ENCODE measurements at regions not wholly inside any gene's neighbourhood (a gene's known extent, or its start where the extent isn't known, plus 50 kb on each side); places are given as distances from the start of the nearest gene placed in this dataset.

DNA sequence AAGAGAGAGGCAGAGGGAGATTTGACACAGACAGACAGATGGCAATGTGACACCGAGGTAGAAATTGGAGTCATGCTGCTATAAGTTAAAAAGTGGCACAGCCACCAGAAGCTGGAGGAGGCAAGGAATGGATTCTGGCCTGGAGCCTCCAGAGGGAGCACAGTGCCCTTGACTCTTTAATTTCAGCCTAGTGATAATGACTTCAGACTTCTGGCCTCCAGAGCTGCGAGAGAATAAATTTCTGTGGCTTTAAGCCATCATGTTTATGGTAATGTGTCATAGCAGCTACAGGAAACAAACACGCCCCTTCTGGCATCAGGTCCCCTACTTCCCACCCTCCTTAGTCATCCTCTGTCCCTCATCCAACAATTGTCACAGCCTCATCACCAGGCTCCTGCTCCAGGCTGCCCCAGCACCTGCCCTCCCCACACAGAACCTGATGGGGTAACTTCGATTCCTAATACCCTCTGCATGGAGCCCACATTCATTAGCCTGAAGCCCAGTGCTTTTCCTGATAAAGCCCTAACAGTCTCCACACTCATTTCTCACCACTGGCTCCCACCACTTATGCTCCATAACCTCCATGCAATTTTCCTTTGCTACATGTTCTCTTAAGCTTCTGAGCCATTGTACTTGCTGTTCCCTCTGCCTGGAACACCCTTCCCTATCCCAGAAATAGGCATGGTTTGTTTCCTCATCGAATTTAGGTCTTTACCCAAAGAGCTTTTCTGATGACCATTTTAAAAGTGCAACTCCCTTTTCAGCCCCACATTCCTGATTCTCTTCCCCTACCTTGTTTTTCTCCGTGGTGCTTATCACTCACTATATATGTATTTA lies 69.7 kb upstream of the TOX2 start:
- Histone ChIP-seq H3K27ac (ENCODE audit: low read length) (no peak overlapping the region), H3K4me3 (ENCODE audit: low read length) (no peak overlapping the region), H3K27me3 (ENCODE audit: control insufficient read depth, insufficient read depth, low read length) (no peaks in the 10 kb centered on the region), H3K4me1 (ENCODE audit: control insufficient read depth, insufficient read depth, low read length) (peaks cover 5% of the 10 kb centered on the region), H3K9me3 (ENCODE audit: control insufficient read depth, insufficient read depth, low read length) (no peaks in the 10 kb centered on the region), H3K36me3 (ENCODE audit: control insufficient read depth, insufficient read depth, low read length) (no peaks in the 10 kb centered on the region)
- H3K36me3 Mint-ChIP-seq = no peaks in the 10 kb centered on the region
- H3K27me3 Mint-ChIP-seq (ENCODE audit: low read depth in 2 of 2) = peaks cover 43 to 56% of the 10 kb centered on the region in 2 donors
- H3K9me3 Mint-ChIP-seq = no peaks in the 10 kb centered on the region
- no peak for DNase-seq
- H3K27ac Mint-ChIP-seq = no peak overlapping the region
- H3K4me3 Mint-ChIP-seq = no peak overlapping the region
- TF ChIP-seq, protein P1, sequence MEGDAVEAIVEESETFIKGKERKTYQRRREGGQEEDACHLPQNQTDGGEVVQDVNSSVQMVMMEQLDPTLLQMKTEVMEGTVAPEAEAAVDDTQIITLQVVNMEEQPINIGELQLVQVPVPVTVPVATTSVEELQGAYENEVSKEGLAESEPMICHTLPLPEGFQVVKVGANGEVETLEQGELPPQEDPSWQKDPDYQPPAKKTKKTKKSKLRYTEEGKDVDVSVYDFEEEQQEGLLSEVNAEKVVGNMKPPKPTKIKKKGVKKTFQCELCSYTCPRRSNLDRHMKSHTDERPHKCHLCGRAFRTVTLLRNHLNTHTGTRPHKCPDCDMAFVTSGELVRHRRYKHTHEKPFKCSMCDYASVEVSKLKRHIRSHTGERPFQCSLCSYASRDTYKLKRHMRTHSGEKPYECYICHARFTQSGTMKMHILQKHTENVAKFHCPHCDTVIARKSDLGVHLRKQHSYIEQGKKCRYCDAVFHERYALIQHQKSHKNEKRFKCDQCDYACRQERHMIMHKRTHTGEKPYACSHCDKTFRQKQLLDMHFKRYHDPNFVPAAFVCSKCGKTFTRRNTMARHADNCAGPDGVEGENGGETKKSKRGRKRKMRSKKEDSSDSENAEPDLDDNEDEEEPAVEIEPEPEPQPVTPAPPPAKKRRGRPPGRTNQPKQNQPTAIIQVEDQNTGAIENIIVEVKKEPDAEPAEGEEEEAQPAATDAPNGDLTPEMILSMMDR (IDR thresholded peaks at IDR 0.05) = no peak
- WGBS (ENCODE audit: insufficient coverage) = 57% methylated on average over 5 of the region's 6 CpGs
- peaks cover 6 to 19% of the 10 kb centered on the region in 2 donors for H3K4me1 Mint-ChIP-seq
- intact Hi-C loops (cut with micrococcal nuclease) = no loop called here
- ATAC-seq = no peak

DNA sequence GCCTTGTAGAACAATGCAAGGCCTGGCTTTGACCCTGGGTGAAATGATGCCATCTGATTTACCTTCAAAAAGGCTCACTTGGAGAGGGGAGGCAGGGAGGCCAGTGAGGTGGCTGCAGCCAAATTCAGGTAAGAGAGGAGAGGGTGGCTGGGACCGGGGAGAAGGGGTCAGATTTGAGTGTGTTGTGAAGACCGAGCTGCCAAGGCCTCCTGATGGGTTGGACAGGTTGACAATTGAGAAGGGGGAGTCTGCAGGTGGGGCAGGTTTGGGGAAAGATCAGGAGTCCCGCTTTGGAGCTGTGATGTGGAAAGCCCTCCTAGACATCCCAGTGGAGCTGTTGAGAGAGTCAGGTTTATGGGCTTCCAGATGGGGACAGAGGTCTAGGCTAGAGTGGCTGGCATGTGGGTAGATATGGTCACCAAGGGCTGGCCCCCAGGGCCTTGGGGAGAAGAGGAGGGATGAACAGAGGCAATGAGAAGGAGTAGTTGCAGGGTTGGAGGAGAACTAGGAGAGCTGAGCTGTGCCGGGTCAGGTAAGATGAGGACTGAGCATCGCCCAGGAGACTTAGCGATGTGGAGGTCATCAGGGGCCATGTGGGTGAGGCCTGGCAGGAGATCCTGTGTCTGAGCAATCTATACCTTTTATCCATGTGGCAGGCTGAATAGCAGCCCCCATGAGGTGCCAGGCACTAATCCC lies 70.5 kb upstream of the TOX2 start:
- no peak for ATAC-seq
- TF ChIP-seq, protein P1 (IDR thresholded peaks at IDR 0.05) = no peak
- Histone ChIP-seq H3K4me3 (ENCODE audit: low read length) (no peak overlapping the region), H3K36me3 (ENCODE audit: control insufficient read depth, insufficient read depth, low read length) (no peaks in the 10 kb centered on the region), H3K4me1 (ENCODE audit: control insufficient read depth, insufficient read depth, low read length) (peaks cover 5% of the 10 kb centered on the region), H3K9me3 (ENCODE audit: control insufficient read depth, insufficient read depth, low read length) (no peaks in the 10 kb centered on the region), H3K27me3 (ENCODE audit: control insufficient read depth, insufficient read depth, low read length) (no peaks in the 10 kb centered on the region), H3K27ac (ENCODE audit: low read length) (no peak overlapping the region)
- Mint-ChIP-seq H3K4me1 (peaks cover 6 to 19% of the 10 kb centered on the region in 2 donors), H3K27me3 (ENCODE audit: low read depth in 2 of 2) (peaks cover 50 to 60% of the 10 kb centered on the region in 2 donors), H3K9me3 (no peaks in the 10 kb centered on the region), H3K36me3 (no peaks in the 10 kb centered on the region), H3K4me3 (no peak overlapping the region), H3K27ac (no peak overlapping the region)
- intact Hi-C loops (cut with micrococcal nuclease) = no loop called here
- WGBS (ENCODE audit: insufficient coverage) = 96% methylated on average over 6 of the region's 6 CpGs
- DNase-seq = no peak

DNA sequence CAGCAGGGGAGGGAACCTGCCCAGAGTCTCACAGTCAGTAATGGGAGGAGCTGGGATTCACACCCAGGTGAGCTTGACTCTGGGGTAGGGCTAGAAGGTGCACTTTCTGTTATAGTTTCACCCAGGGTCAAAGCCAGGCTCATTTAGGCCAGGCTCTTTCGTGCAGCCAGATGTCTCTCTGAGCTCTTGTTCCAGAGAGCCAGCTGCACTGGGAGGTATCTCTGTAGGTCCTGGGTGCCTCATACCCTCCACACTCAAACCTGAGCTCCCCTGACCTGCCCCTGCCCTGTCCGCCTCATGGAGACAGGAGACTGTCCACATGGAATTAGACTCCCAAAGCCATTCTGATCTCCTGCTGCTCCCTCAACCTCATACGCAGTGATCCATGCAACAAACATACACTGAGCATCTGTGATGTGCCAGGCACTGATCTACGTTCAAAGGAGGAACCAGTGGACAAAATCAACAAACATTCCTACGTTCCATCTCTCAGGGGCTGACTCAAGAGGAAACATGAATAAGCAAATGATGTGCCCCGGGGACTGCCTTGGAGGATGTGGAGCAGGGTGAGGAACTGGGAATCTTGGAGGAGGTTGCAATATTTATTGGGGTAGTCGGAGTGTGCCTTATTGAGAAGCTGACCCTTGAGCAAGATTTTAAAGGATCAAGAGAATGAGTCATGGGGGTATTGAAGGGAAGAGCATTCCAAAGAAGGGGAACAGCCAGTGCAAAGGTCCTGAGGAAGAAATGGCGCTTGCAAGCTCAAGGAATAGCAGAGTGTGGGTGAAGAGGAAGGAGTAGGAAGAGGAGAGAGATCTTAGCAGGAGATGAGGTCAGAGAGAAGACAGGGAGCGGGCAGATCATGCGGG lies 71.3 kb upstream of the TOX2 start:
- no peak overlapping the region for H3K4me3 Mint-ChIP-seq
- Histone ChIP-seq H3K9me3 (ENCODE audit: control insufficient read depth, insufficient read depth, low read length) (no peaks in the 10 kb centered on the region), H3K36me3 (ENCODE audit: control insufficient read depth, insufficient read depth, low read length) (no peaks in the 10 kb centered on the region), H3K27ac (ENCODE audit: low read length) (no peak overlapping the region), H3K27me3 (ENCODE audit: control insufficient read depth, insufficient read depth, low read length) (no peaks in the 10 kb centered on the region), H3K4me1 (ENCODE audit: control insufficient read depth, insufficient read depth, low read length) (peaks cover 11% of the 10 kb centered on the region), H3K4me3 (ENCODE audit: low read length) (no peak overlapping the region)
- TF ChIP-seq, protein P1 (IDR thresholded peaks at IDR 0.05) = no peak
- no peaks in the 10 kb centered on the region for H3K9me3 Mint-ChIP-seq
- no peak overlapping the region for H3K27ac Mint-ChIP-seq
- DNase-seq = no peak
- no peak for ATAC-seq
- peaks cover 52 to 60% of the 10 kb centered on the region in 2 donors for H3K27me3 Mint-ChIP-seq (ENCODE audit: low read depth in 2 of 2)
- peaks cover 6 to 25% of the 10 kb centered on the region in 2 donors for H3K4me1 Mint-ChIP-seq
- WGBS (ENCODE audit: insufficient coverage) = 90% methylated on average over 10 of the region's 10 CpGs
- intact Hi-C loops (cut with micrococcal nuclease) = no loop called here
- H3K36me3 Mint-ChIP-seq = no peaks in the 10 kb centered on the region

All from natural killer cell (primary cell).